Calu3 (cell line): ENCODE measurements at regions not wholly inside any gene's neighbourhood (a gene's known extent, or its start where the extent isn't known, plus 50 kb on each side); places are given as distances from the start of the nearest gene placed in this dataset.

Experiments used
- BruUV-seq: library from RNA; stranded (reverse); fragments of 400-500 nt; replicated peaks from 2 replicates; lab custom pipeline; 2021; lab: Mats Ljungman, UMichigan
- CTCF ChIA-PET: fragments of 300-600 bp; sonication (Branson Sonifier 250); formaldehyde crosslinking; loops from one replicate; lab custom pipeline; 2022; ENCODE audit warnings: antibody characterized with exemption; lab: Charles Lee
- DNase-seq: peaks from one replicate; pipeline ENCODE4 v3.0.0; 2022
- H3K27ac Mint-ChIP-seq: one replicate; pipeline ENCODE4 v1.8.0; 2022; ENCODE audit warnings: mixed read lengths; ENCODE audit not compliant: unreplicated experiment
- H3K27me3 Mint-ChIP-seq: one replicate; pipeline ENCODE4 v1.8.0; 2022; ENCODE audit warnings: mixed read lengths; ENCODE audit not compliant: unreplicated experiment
- H3K36me3 Mint-ChIP-seq: one replicate; pipeline ENCODE4 v1.8.0; 2022; ENCODE audit warnings: mild to moderate bottlenecking, moderate library complexity, mixed read lengths; ENCODE audit not compliant: insufficient read depth, unreplicated experiment
- H3K4me1 Mint-ChIP-seq: one replicate; pipeline ENCODE4 v1.8.0; 2022; ENCODE audit warnings: mild to moderate bottlenecking, low read depth, mixed read lengths; ENCODE audit not compliant: unreplicated experiment
- H3K4me3 Mint-ChIP-seq: one replicate; pipeline ENCODE4 v1.8.0; 2022; ENCODE audit warnings: mild to moderate bottlenecking, low read depth, moderate library complexity, mixed read lengths; ENCODE audit not compliant: unreplicated experiment
- H3K9me3 Mint-ChIP-seq: one replicate; pipeline ENCODE4 v1.8.0; 2022; ENCODE audit warnings: low read depth, mixed read lengths; ENCODE audit not compliant: unreplicated experiment
- CTCF ChIP-seq: fragments of 200-600 bp; IDR thresholded peaks from one replicate; pipeline ENCODE4 v1.8.0; 2022; ENCODE audit warnings: antibody characterized with exemption; ENCODE audit not compliant: unreplicated experiment
- intact Hi-C: fragments of 100-400 bp; cut with micrococcal nuclease; formaldehyde crosslinking; loops from one replicate; pipeline ENCODE4 v1.10.0; 2022; ENCODE audit not compliant: unreplicated experiment

- intact Hi-C loops, result no loop called here
- Mint-ChIP-seq H3K9me3 (no peaks in the 10 kb centered on the region), H3K36me3 (no peaks in the 10 kb centered on the region), H3K4me3 (no peak overlapping the region), H3K4me1 (no peaks in the 10 kb centered on the region), H3K27ac (no peak overlapping the region), H3K27me3 (peaks cover 75% of the 10 kb centered on the region)
- CTCF ChIA-PET, result interaction anchor here (0.7 kb wide), 1 partner anchor 24 kb away, joined by 3 read pairs; no protein-coding TSS in a partner anchor
- TF ChIP-seq CTCF, result no peak
- no peak for DNase-seq
- no TSS peak for BruUV-seq
These were observed 55.7 kb upstream of the JCAD start for GRCh38 chr10:30114881-30115625.

GRCh38 chr10:30114401-30114800 is 55.0 kb upstream of the JCAD start:
- Mint-ChIP-seq H3K4me3 (no peak overlapping the region), H3K27me3 (peaks cover 81% of the 10 kb centered on the region), H3K4me1 (no peaks in the 10 kb centered on the region), H3K36me3 (no peaks in the 10 kb centered on the region), H3K27ac (no peak overlapping the region), H3K9me3 (no peaks in the 10 kb centered on the region)
- CTCF ChIA-PET, result interaction anchor here (0.6 kb wide), 1 partner anchor 245 kb away, joined by 4 read pairs; no protein-coding TSS in a partner anchor
- TF ChIP-seq CTCF, result no peak
- BruUV-seq, result no TSS peak
- intact Hi-C loops, result no loop called here
- DNase-seq, result no peak

GRCh38 chr10:30111340-30112022 is 52.1 kb upstream of the JCAD start:
- BruUV-seq, result no TSS peak

More at GRCh38 chr10:30111340-30112022, 52.1 kb upstream of the JCAD start:
- no peak overlapping the region for H3K4me3 Mint-ChIP-seq
- TF ChIP-seq CTCF, result no peak
- H3K4me1 Mint-ChIP-seq, result no peaks in the 10 kb centered on the region
- peaks cover 64% of the 10 kb centered on the region for H3K27me3 Mint-ChIP-seq
- DNase-seq, result no peak
- no peaks in the 10 kb centered on the region for H3K36me3 Mint-ChIP-seq
- CTCF ChIA-PET, result no interaction called here
- no peaks in the 10 kb centered on the region for H3K9me3 Mint-ChIP-seq
- intact Hi-C loops, result no loop called here
- H3K27ac Mint-ChIP-seq, result no peak overlapping the region
